ENCODE measurements at regions not wholly inside any gene's neighbourhood (a gene's known extent, or its start where the extent isn't known, plus 50 kb on each side); places are given as distances from the start of the nearest gene placed in this dataset.

DNA sequence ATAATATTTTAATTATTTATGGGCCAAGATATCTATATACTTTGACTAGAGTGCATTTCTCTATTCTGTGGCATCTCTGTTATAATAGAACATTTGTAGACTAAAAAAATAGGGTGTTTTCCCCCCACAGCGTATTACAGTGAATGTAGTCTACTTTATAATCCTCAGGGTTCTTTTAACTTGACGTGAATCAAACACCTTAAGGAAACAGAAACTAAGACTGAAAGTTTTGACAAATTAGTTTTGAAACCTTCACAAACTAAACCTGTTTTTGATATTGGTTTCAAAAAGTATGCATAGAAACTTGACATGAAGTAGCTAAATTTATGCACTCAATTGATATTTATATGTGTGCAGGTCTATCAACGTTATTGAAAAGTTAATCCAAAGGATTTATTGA, 1963.1 kb upstream of the TENM3 start:
- DNase-seq (ENCODE audit: low read depth): no peak
- no peak overlapping the region for H3K4me3 ChIP-seq (ENCODE audit: low read length)
- TF ChIP-seq, protein P1, sequence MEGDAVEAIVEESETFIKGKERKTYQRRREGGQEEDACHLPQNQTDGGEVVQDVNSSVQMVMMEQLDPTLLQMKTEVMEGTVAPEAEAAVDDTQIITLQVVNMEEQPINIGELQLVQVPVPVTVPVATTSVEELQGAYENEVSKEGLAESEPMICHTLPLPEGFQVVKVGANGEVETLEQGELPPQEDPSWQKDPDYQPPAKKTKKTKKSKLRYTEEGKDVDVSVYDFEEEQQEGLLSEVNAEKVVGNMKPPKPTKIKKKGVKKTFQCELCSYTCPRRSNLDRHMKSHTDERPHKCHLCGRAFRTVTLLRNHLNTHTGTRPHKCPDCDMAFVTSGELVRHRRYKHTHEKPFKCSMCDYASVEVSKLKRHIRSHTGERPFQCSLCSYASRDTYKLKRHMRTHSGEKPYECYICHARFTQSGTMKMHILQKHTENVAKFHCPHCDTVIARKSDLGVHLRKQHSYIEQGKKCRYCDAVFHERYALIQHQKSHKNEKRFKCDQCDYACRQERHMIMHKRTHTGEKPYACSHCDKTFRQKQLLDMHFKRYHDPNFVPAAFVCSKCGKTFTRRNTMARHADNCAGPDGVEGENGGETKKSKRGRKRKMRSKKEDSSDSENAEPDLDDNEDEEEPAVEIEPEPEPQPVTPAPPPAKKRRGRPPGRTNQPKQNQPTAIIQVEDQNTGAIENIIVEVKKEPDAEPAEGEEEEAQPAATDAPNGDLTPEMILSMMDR (conservative IDR thresholded peaks at IDR 0.05; ENCODE audit: low read length): no peak

DNA sequence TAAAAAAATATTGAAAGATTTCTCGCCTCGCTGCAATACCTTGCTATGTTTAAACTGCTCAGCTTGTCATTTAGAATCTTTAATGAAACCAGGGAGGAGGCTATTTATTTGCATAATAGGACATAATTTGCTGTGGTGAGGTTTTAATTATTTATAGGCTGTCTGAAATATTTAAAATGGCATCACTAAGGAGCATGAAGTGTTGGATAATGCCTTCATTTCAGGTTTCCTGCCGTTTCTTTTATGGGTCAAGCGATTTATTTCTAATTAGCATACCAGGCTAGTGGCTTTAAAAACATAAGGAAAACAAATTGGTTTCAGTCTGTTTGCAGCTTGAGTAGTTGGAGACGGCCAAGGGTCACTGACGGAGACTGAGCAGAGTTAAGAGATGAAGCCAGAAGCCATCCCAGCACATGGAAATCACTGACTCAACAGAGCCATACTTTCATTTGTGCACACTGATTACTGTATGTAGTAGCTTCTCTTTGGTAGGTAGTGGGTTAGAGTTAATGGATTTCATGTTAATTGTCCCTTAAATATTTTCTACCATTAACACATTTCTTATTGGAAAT, 1962.4 kb upstream of the TENM3 start:
- H3K4me3 ChIP-seq (ENCODE audit: low read length): no peak overlapping the region
- TF ChIP-seq, protein P1 (conservative IDR thresholded peaks at IDR 0.05; ENCODE audit: low read length): no peak
- DNase-seq (ENCODE audit: low read depth): no peak

DNA sequence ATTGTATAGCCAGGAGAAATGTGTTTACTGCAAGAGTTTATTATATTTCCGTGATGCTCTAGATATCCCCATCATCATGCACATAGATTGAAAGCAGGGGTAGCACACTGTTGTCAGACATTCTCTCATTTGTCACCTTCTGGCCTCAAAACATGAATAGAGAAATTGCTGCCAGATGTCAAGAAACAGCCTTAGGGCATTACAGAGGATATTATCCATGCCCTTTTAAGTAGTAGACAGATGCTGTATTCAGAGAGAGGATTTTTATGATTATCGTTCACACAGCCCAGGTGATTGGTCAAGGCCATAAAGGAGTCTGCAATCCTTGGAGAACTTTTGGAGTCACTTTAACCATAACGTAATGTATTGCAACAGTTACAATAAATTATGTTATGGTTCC, 1961.5 kb upstream of the TENM3 start:
- TF ChIP-seq, protein P1 (conservative IDR thresholded peaks at IDR 0.05; ENCODE audit: low read length): no peak
- H3K4me3 ChIP-seq (ENCODE audit: low read length): no peak overlapping the region
- DNase-seq (ENCODE audit: low read depth): no peak

DNA sequence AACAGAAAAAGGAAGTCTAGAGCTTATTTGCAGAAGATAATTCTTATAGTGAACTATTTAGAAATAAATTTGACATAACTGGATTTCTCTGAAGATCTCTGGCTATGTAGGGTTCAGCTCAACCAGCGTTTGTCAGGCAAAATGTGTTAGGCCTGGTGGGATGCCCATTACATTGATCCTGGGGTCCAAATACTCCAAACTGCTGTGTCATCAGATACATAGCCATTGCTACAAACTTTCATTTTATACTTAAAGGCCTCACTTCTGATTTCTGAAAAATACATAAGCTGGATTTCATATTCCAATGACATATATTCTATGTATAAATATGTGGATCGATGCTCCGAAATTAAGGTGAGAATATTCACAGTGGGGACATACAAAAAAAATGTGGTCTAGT, 1958.9 kb upstream of the TENM3 start:
- no peak for DNase-seq (ENCODE audit: low read depth)
- H3K4me3 ChIP-seq (ENCODE audit: low read length): no peak overlapping the region

DNA sequence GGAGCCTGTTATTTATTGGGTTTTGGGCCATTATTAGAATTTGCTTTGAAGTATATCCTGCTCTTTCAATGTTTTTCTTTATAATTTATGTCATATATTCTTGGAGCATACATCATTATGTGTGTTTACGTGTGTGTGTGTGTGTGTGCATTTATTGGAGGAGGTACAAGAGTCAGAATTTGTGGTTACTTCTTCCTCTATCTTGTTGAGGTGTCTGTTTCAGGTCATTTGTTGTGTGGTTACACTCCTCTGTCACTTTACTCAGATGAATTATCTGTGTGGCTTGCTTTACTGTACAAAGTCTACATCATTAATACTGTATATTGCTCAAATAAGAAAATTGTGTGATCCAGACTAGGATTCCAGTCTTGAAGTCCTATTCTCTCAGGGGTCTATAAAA, 1957.4 kb upstream of the TENM3 start:
- no peak overlapping the region for H3K4me3 ChIP-seq (ENCODE audit: low read length)
- TF ChIP-seq, protein P1 (conservative IDR thresholded peaks at IDR 0.05; ENCODE audit: low read length): no peak

More for the DNA sequence above, 1958.9 kb upstream of the TENM3 start:
- TF ChIP-seq, protein P1 (conservative IDR thresholded peaks at IDR 0.05; ENCODE audit: low read length): no peak

DNA sequence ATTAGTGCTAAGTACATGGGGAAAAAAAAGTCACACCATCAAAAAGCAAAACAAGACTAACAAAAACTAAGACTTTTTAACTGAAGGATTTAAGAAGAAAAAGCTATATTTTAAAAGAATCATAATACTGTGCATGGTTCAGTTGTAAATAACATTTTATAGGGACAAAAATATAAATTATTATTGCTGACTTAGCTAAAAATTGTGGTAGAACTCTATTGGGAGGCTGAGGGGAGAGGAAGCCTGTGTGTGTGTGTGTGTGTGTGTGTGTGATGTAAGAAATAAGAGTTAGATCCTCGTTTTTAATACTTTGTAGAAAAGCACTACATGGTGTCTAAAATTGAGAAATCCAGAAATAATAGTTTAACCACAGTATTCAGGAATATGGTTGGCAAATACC, 1950.9 kb upstream of the TENM3 start:
- no peak overlapping the region for H3K4me3 ChIP-seq (ENCODE audit: low read length)
- DNase-seq (ENCODE audit: low read depth): no peak
- TF ChIP-seq, protein P1 (conservative IDR thresholded peaks at IDR 0.05; ENCODE audit: low read length): no peak

More for the DNA sequence above, 1957.4 kb upstream of the TENM3 start:
- DNase-seq (ENCODE audit: low read depth): no peak

DNA sequence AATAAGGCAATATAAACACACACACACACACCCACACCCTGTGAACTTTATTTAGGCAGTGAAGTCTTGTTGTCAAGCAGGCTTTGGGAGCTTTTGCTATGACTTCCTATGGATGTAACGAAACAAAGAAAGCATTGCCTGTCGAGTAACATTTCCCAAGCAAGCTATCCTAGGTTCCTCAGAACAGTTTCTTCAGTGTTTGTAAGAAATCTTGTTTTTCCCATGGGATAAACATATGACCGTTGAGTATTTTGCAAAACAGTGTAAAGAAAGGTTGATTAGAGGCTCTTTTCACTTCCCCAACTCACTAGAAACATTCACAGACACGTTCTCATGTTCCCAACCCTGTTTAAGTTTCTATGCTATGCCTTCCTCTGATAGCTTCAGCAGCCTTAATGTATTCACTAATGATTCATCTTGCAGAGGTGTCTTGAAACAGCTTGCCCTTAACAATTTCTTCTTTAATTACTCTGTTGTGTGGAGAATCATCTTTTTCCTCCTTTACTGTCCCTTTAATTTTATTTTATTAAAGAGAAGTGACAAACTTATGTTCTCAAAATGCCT, 1947.1 kb upstream of the TENM3 start:
- no peak overlapping the region for H3K4me3 ChIP-seq (ENCODE audit: low read length)
- TF ChIP-seq, protein P1 (conservative IDR thresholded peaks at IDR 0.05; ENCODE audit: low read length): no peak
- no peak for DNase-seq (ENCODE audit: low read depth)
